HG02981 (cell line): ENCODE measurements at regions not wholly inside any gene's neighbourhood (a gene's known extent, or its start where the extent isn't known, plus 50 kb on each side); places are given as distances from the start of the nearest gene placed in this dataset.

Experiments
- ATAC-seq: cut with Tn5 transposase; IDR thresholded peaks from one replicate; pipeline ENCODE4 v1.9.1; 2021; ENCODE audit warnings: mild to moderate bottlenecking, moderate library complexity; ENCODE audit not compliant: unreplicated experiment

GRCh38 chr22:47446821-47447810 lies 684.7 kb downstream of the TBC1D22A start:
- no peak for ATAC-seq

- no peak for ATAC-seq
Observed at GRCh38 chr22:47446331-47446730, 683.9 kb downstream of the TBC1D22A start.

GRCh38 chr22:47445716-47446290 lies 683.4 kb downstream of the TBC1D22A start:
- ATAC-seq = no peak

GRCh38 chr22:47445212-47445611 lies 682.8 kb downstream of the TBC1D22A start:
- ATAC-seq = no peak

- ATAC-seq = no peak
Observed at GRCh38 chr22:47444746-47445065, 682.3 kb downstream of the TBC1D22A start.

- no peak for ATAC-seq
Observed at GRCh38 chr22:47443836-47444745, 681.6 kb downstream of the TBC1D22A start.

- no peak for ATAC-seq
Observed at GRCh38 chr22:47442821-47443220, 680.4 kb downstream of the TBC1D22A start.

GRCh38 chr22:47439643-47440265 lies 677.3 kb downstream of the TBC1D22A start:
- ATAC-seq = no peak

- no peak for ATAC-seq
Observed at GRCh38 chr22:47437636-47438035, 675.2 kb downstream of the TBC1D22A start.

- ATAC-seq = no peak
Observed at GRCh38 chr22:47437110-47437509, 674.7 kb downstream of the TBC1D22A start.

GRCh38 chr22:47435826-47436225 lies 673.4 kb downstream of the TBC1D22A start:
- no peak for ATAC-seq

GRCh38 chr22:47435204-47435487 lies 672.7 kb downstream of the TBC1D22A start:
- ATAC-seq = no peak

GRCh38 chr22:47434336-47435203 lies 672.1 kb downstream of the TBC1D22A start:
- ATAC-seq = no peak

- ATAC-seq = no peak
Observed at GRCh38 chr22:47433627-47434026, 671.2 kb downstream of the TBC1D22A start.

GRCh38 chr22:47432683-47433082 lies 670.2 kb downstream of the TBC1D22A start:
- no peak for ATAC-seq

- ATAC-seq = no peak
Observed at GRCh38 chr22:47423861-47424820, 661.7 kb downstream of the TBC1D22A start.

GRCh38 chr22:47423266-47423665 lies 660.8 kb downstream of the TBC1D22A start:
- ATAC-seq = no peak

GRCh38 chr22:47422736-47423135 lies 660.3 kb downstream of the TBC1D22A start:
- ATAC-seq = no peak

GRCh38 chr22:47421846-47422245 lies 659.4 kb downstream of the TBC1D22A start:
- no peak for ATAC-seq
